Spleen (tissue), 11 donors: ENCODE measurements at regions not wholly inside any gene's neighbourhood (a gene's known extent, or its start where the extent isn't known, plus 50 kb on each side); places are given as distances from the start of the nearest gene placed in this dataset.

Experiments
- DNase-seq: peaks from one replicate; pipeline ENCODE4 v3.0.0-alpha.2; 2020
- H3K27ac ChIP-seq, 8 donors: fragments of 200-600 bp; sonication (generic) in 7 of 8; 1 replicate in 4 of 8; 2 replicates in 4 of 8; pipeline versions ENCODE4 v1.5.0 to v1.8.0; 2016 to 2021; ENCODE audit warnings: inconsistent platforms in 4 of 8, mild to moderate bottlenecking in 4 of 8, moderate library complexity in 1 of 8
- H3K27me3 ChIP-seq, 7 donors: fragments of 200-600 bp; sonication (generic) in 6 of 7; replicated peaks in 1 of 7; 1 replicate in 4 of 7; 2 replicates in 3 of 7; pipeline versions ENCODE4 v1.5.0 to v1.8.0; 2016 to 2021; ENCODE audit warnings: inconsistent platforms in 3 of 7, mild to moderate bottlenecking in 1 of 7
- H3K36me3 ChIP-seq, 6 donors: fragments of 200-600 bp; sonication (generic) in 5 of 6; 1 replicate in 4 of 6; 2 replicates in 2 of 6; pipeline versions ENCODE4 v1.5.0 to v1.8.0; 2016 to 2021; ENCODE audit warnings: inconsistent platforms in 2 of 6
- H3K4me1 ChIP-seq, 6 donors: fragments of 200-600 bp; sonication (generic) in 5 of 6; 1 replicate in 3 of 6; 2 replicates in 3 of 6; pipeline versions ENCODE4 v1.5.0 to v1.8.0; 2016 to 2021; ENCODE audit warnings: inconsistent platforms in 3 of 6
- H3K4me3 ChIP-seq, 8 donors: fragments of 200-600 bp; sonication (generic) in 7 of 8; 1 replicate in 4 of 8; 2 replicates in 4 of 8; pipeline versions ENCODE4 v1.5.0 to v1.8.0; 2016 to 2021; ENCODE audit warnings: inconsistent platforms in 4 of 8, mild to moderate bottlenecking in 4 of 8, moderate library complexity in 2 of 8
- H3K9me3 ChIP-seq, 8 donors: fragments of 200-600 bp; sonication (generic) in 7 of 8; 1 replicate in 4 of 8; 2 replicates in 4 of 8; pipeline versions ENCODE4 v1.5.0 to v1.8.0; 2016 to 2021; ENCODE audit warnings: inconsistent platforms in 4 of 8
- POLR2A ChIP-seq, 3 donors: fragments of 450-650 bp; IDR thresholded peaks; one replicate each; pipeline ENCODE4 v1.5.1; 2017; ENCODE audit warnings: antibody characterized with exemption in 3 of 3, mild to moderate bottlenecking in 1 of 3
- POLR2AphosphoS5 ChIP-seq, 3 donors: sonication (generic); formaldehyde crosslinking; IDR thresholded peaks; one replicate each; pipeline ENCODE4 v1.5.1; 2017; ENCODE audit warnings: antibody characterized with exemption in 3 of 3
- WGBS, 5 donors: extraction: QIAGEN DNeasy Blood & Tissue Kit in 3 of 5; methylation state at CpG; one replicate each; pipeline versions ENCODE4 v1.1.5 to v1.1.7; 2013 to 2018; 5-methylcytosine and 5-hydroxymethylcytosine counted together
- intact Hi-C: fragments of 100-400 bp; cut with DNase I; formaldehyde crosslinking; loops from one replicate; pipeline ENCODE4 v1.15.0; 2023; ENCODE audit warnings: low total_unique reads
- TF ChIP-seq, protein P1 (sequence below), 11 experiments: fragments of 200-600 bp in 7 of 11; fragments of 450-650 bp in 4 of 11; sonication (generic) in 4 of 11; IDR thresholded peaks in 8 of 11; conservative IDR thresholded peaks in 3 of 11; 1 replicate in 7 of 11; 2 replicates in 4 of 11; pipeline versions ENCODE4 v1.4.0 to v1.8.0; 2016 to 2021; ENCODE audit warnings: antibody characterized with exemption in 11 of 11, inconsistent platforms in 4 of 11, mild to moderate bottlenecking in 1 of 11
- donor health status: healthy with polysubstance abuse.
- donor health status: DM: no; HTN: no; CAD: no; lungs with moderate emphysema.
- donor health status: DM: no; HTN: no; CAD: no.
- donor health status: Bipolar disorder and iron deficiency.
- donor health status: healthy.
- donor health status: DM: no; HTN: no; CAD: no.
- donor health status: DM: yes; HTN: yes; CAD: no.

DNA sequence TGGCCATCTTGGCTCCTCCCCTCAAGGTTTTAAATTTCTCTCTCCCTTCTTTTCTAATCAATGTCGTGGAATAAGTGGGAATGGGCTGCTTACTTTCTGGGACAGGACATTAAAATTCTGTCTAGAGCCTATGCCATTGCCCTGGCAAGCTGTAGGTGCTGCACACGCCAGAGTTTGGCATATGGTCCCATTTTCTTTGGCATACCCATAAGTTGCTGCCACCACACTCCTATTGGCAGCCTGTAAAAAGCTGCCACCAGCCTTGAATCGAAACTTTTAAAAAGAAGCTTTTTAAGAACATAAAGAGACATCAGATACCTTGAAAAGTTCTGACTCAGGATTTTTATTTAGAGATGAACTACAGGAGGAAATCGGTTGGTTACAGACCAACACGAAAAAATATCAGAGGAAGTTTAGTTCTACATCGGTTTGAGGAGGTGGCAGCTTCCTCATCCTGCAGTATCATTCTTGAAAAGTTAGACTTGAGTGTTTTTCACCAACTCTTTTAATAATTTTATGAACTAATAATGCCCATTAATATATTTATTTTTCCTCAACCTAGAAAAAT is 517.8 kb upstream of the ANO5 start:
- DNase-seq: no peak
- Histone ChIP-seq H3K27me3 (no peaks in the 10 kb centered on the region), H3K4me1 (no peaks in the 10 kb centered on the region), H3K9me3 (peaks cover 0 to 20% (median 9%) of the 10 kb centered on the region in 8 donors), H3K4me3 (no peak overlapping the region), H3K27ac (no peak overlapping the region), H3K36me3 (no peaks in the 10 kb centered on the region)
- intact Hi-C loops: no loop called here
- no peak for TF ChIP-seq POLR2AphosphoS5 (IDR thresholded peaks at IDR 0.05)
- TF ChIP-seq POLR2A (IDR thresholded peaks at IDR 0.05): no peak
- TF ChIP-seq, protein P1, sequence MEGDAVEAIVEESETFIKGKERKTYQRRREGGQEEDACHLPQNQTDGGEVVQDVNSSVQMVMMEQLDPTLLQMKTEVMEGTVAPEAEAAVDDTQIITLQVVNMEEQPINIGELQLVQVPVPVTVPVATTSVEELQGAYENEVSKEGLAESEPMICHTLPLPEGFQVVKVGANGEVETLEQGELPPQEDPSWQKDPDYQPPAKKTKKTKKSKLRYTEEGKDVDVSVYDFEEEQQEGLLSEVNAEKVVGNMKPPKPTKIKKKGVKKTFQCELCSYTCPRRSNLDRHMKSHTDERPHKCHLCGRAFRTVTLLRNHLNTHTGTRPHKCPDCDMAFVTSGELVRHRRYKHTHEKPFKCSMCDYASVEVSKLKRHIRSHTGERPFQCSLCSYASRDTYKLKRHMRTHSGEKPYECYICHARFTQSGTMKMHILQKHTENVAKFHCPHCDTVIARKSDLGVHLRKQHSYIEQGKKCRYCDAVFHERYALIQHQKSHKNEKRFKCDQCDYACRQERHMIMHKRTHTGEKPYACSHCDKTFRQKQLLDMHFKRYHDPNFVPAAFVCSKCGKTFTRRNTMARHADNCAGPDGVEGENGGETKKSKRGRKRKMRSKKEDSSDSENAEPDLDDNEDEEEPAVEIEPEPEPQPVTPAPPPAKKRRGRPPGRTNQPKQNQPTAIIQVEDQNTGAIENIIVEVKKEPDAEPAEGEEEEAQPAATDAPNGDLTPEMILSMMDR (IDR thresholded peaks at IDR 0.05 in 8 of 11, conservative IDR thresholded peaks at IDR 0.05 in 3 of 11): no peak
- WGBS, 5 donors: 55 to 75% (median 62%) methylated on average over 6 of the region's 6 CpGs

DNA sequence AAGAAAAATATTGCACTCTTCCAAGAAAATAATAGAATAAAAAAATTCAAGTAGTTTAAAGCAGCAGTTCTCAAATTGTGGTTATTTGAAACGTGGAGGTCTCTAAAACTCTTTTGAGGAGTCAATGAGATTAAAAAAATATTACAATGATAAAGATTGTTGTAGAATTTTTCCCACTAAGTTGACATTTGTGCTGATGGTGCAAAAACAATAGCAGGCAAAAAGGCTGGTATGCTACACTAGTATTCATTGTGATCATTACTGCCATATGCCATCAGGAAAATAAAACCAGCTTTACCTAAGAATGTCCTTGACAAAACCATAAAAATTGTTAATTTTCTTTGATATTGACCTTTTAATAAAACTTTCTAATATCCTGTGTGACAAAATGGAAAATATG is 505.2 kb upstream of the ANO5 start:
- no peaks in the 10 kb centered on the region for H3K4me1 ChIP-seq
- H3K9me3 ChIP-seq: peaks cover 0 to 45% (median 30%) of the 10 kb centered on the region in 8 donors
- no peak overlapping the region for H3K27ac ChIP-seq
- H3K36me3 ChIP-seq: no peaks in the 10 kb centered on the region
- WGBS, 5 donors: 51 to 65% (median 54%) methylated on average over 1 of the region's 1 CpG
- no peaks in the 10 kb centered on the region for H3K27me3 ChIP-seq
- no peak overlapping the region for H3K4me3 ChIP-seq
- intact Hi-C loops: no loop called here
- DNase-seq: no peak
- TF ChIP-seq POLR2A (IDR thresholded peaks at IDR 0.05): no peak
- TF ChIP-seq, protein P1 (IDR thresholded peaks at IDR 0.05 in 8 of 11, conservative IDR thresholded peaks at IDR 0.05 in 3 of 11): no peak
- no peak for TF ChIP-seq POLR2AphosphoS5 (IDR thresholded peaks at IDR 0.05)

DNA sequence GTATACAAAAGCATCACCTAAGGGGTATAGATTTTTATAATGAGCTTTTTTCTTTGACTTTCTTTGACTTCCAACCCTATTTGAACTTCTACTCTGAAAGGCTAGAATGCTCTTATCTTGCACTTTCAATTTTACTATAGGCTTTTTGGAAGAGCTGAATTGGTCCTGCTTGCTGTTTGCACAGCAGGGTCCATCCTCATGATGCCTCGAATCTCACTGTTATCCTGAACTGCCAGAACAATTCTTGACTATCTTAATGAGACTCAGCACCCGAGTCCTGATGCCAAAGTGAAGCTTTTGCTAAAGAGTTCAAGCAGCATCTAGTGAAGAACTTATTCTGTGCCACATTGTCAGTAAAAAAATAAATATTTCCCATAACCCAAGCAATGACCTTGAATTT is 488.3 kb upstream of the ANO5 start:
- no peaks in the 10 kb centered on the region for H3K27me3 ChIP-seq
- H3K4me1 ChIP-seq: no peaks in the 10 kb centered on the region
- 62 to 78% (median 67%) methylated on average over 2 of the region's 2 CpGs for WGBS, 5 donors
- no peaks in the 10 kb centered on the region for H3K9me3 ChIP-seq
- no peak for DNase-seq
- no peak overlapping the region for H3K4me3 ChIP-seq
- intact Hi-C loops: no loop called here
- H3K36me3 ChIP-seq: no peaks in the 10 kb centered on the region
- no peak for TF ChIP-seq POLR2A (IDR thresholded peaks at IDR 0.05)
- TF ChIP-seq POLR2AphosphoS5 (IDR thresholded peaks at IDR 0.05): no peak
- TF ChIP-seq, protein P1 (IDR thresholded peaks at IDR 0.05 in 8 of 11, conservative IDR thresholded peaks at IDR 0.05 in 3 of 11): no peak
- H3K27ac ChIP-seq: no peak overlapping the region

DNA sequence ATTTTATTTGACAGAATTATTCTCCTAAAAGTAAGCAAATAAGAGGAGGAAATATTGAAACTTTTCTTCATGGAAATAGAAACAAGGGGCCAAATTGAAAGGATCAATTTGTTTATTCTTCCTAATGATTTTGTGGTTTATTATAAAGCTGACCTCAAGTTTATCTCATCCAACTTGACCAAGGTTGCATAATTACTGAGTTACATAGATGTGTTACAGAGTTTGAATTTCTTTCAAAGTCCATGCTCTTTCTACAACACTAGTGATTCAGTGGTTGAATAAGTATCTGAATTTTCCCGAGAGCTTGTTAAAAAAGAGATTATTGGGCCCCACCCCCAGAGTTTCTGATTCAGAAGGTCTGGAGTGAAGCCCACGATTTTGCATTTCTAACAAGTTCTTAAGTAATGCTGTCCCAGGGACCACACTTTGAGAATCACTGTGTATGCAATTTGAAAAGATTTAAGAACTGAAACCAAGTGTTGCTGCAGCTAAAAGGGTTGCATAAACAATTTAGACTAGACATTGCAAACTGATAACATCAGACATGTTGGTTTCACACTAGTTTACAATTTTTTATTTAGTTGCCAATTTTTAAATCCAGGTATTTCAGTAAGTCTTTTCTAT is 485.7 kb upstream of the ANO5 start:
- H3K4me3 ChIP-seq: no peak overlapping the region
- 47 to 56% (median 54%) methylated on average over 2 of the region's 2 CpGs for WGBS, 5 donors
- H3K27ac ChIP-seq: no peak overlapping the region
- H3K36me3 ChIP-seq: no peaks in the 10 kb centered on the region
- H3K9me3 ChIP-seq: no peaks in the 10 kb centered on the region
- TF ChIP-seq POLR2AphosphoS5 (IDR thresholded peaks at IDR 0.05): no peak
- TF ChIP-seq POLR2A (IDR thresholded peaks at IDR 0.05): no peak
- TF ChIP-seq, protein P1 (IDR thresholded peaks at IDR 0.05 in 8 of 11, conservative IDR thresholded peaks at IDR 0.05 in 3 of 11): no peak
- intact Hi-C loops: no loop called here
- no peaks in the 10 kb centered on the region for H3K27me3 ChIP-seq
- no peaks in the 10 kb centered on the region for H3K4me1 ChIP-seq
- no peak for DNase-seq
